Kidney (tissue), 13 donors: ENCODE measurements at regions not wholly inside any gene's neighbourhood (a gene's known extent, or its start where the extent isn't known, plus 50 kb on each side); places are given as distances from the start of the nearest gene placed in this dataset.

Experiments
- DNase-seq, 5 donors: peaks; one replicate each; pipeline ENCODE4 v3.0.0-alpha.2; 2013 to 2020
- FAIRE-seq: peaks from 2 replicates; lab custom pipeline; 2012; peaks lifted over from hg19 to GRCh38; lab: Jason Lieb, UNC
- H3K27ac ChIP-seq, 2 donors: one replicate each; pipeline ENCODE4 v1.7.0; 2013; ENCODE audit warnings: low read depth in 2 of 2, low read length in 2 of 2, inconsistent platforms in 1 of 2
- H3K27me3 ChIP-seq: one replicate; pipeline ENCODE4 v1.7.1; 2013; ENCODE audit warnings: low read length, inconsistent platforms; ENCODE audit not compliant: control insufficient read depth, insufficient read depth
- H3K36me3 ChIP-seq, 3 donors: one replicate each; pipeline versions ENCODE4 v1.7.0 to v1.7.1; 2013; ENCODE audit warnings: low read length in 3 of 3, control low read depth in 1 of 3, inconsistent platforms in 1 of 3; ENCODE audit not compliant: insufficient read depth in 3 of 3, control insufficient read depth in 2 of 3
- H3K4me1 ChIP-seq, 3 donors: one replicate each; pipeline versions ENCODE4 v1.7.0 to v1.7.1; 2013; ENCODE audit warnings: low read length in 3 of 3, inconsistent platforms in 1 of 3, low read depth in 1 of 3; ENCODE audit not compliant: control insufficient read depth in 2 of 3, insufficient read depth in 2 of 3
- H3K4me3 ChIP-seq, 3 donors: one replicate each; pipeline versions ENCODE4 v1.7.0 to v1.8.1; 2013; ENCODE audit warnings: low read length in 3 of 3, control low read depth in 1 of 3, inconsistent platforms in 1 of 3
- H3K9ac ChIP-seq, 3 donors: one replicate each; pipeline versions ENCODE4 v1.7.0 to v1.7.1; 2013; ENCODE audit warnings: low read length in 3 of 3, control low read depth in 1 of 3, inconsistent platforms in 1 of 3
- H3K9me3 ChIP-seq, 3 donors: one replicate each; pipeline versions ENCODE4 v1.7.0 to v1.7.1; 2013; ENCODE audit warnings: low read length in 3 of 3, control low read depth in 1 of 3, inconsistent platforms in 1 of 3; ENCODE audit not compliant: control insufficient read depth in 2 of 3, insufficient read depth in 1 of 3
- CTCF ChIP-seq: IDR thresholded peaks from 3 replicates; pipeline ENCODE4 v1.5.1; 2012; ENCODE audit warnings: mild to moderate bottlenecking, moderate library complexity, borderline replicate concordance; ENCODE audit not compliant: insufficient read depth; ENCODE audit errors: extremely low read depth
- intact Hi-C: fragments of 100-400 bp; cut with DNase I; formaldehyde crosslinking; loops from one replicate; pipeline ENCODE4 v1.11.1; 2022
- donor health status: control.
- donor health status: control.
- donor health status: control.
- donor health status: control.
- donor health status: control.
- donor health status: DM: yes; HTN: yes; CAD: no.
- donor health status: Normal renal cell carcinoma (clear cell type).

- Histone ChIP-seq H3K27me3 (no peaks in the 10 kb centered on the region), H3K4me1 (no peaks in the 10 kb centered on the region), H3K4me3 (no peak overlapping the region), H3K9ac (no peak overlapping the region), H3K9me3 (no peaks in the 10 kb centered on the region), H3K27ac (no peak overlapping the region), H3K36me3 (no peaks in the 10 kb centered on the region)
- TF ChIP-seq CTCF: no peak
- intact Hi-C loops: no loop called here
- DNase-seq (no peak), FAIRE-seq (no peak)
Observed at GRCh38 chr13:91031508-91031907, 316.0 kb upstream of the MIR17HG start.

GRCh38 chr13:91032104-91032503 is 315.4 kb upstream of the MIR17HG start:
- TF ChIP-seq CTCF: no peak
- Histone ChIP-seq H3K9ac (no peak overlapping the region), H3K36me3 (no peaks in the 10 kb centered on the region), H3K27ac (no peak overlapping the region), H3K9me3 (no peaks in the 10 kb centered on the region), H3K27me3 (no peaks in the 10 kb centered on the region), H3K4me3 (no peak overlapping the region), H3K4me1 (no peaks in the 10 kb centered on the region)
- FAIRE-seq: no peak
- intact Hi-C loops: no loop called here
- no peak for DNase-seq

GRCh38 chr13:91036886-91037285 is 310.6 kb upstream of the MIR17HG start:
- no peak for TF ChIP-seq CTCF
- intact Hi-C loops: no loop called here

GRCh38 chr13:91042870-91043269 is 304.6 kb upstream of the MIR17HG start:
- no peaks in the 10 kb centered on the region for H3K27me3 ChIP-seq
- no peaks in the 10 kb centered on the region for H3K36me3 ChIP-seq
- no peaks in the 10 kb centered on the region for H3K4me1 ChIP-seq
- H3K9ac ChIP-seq: no peak overlapping the region
- no peak overlapping the region for H3K4me3 ChIP-seq
- no peaks in the 10 kb centered on the region for H3K9me3 ChIP-seq
- FAIRE-seq: no peak
- no peak for TF ChIP-seq CTCF
- intact Hi-C loops: no loop called here
- no peak for DNase-seq
- H3K27ac ChIP-seq: no peak overlapping the region

More at GRCh38 chr13:91036886-91037285, 310.6 kb upstream of the MIR17HG start:
- no peak overlapping the region for H3K9ac ChIP-seq
- no peak for FAIRE-seq
- DNase-seq: no peak
- H3K4me1 ChIP-seq: no peaks in the 10 kb centered on the region
- H3K9me3 ChIP-seq: no peaks in the 10 kb centered on the region
- H3K4me3 ChIP-seq: no peak overlapping the region
- H3K36me3 ChIP-seq: no peaks in the 10 kb centered on the region
- no peaks in the 10 kb centered on the region for H3K27me3 ChIP-seq
- no peak overlapping the region for H3K27ac ChIP-seq
